SW 1271 (cell line): ENCODE measurements at regions not wholly inside any gene's neighbourhood (a gene's known extent, or its start where the extent isn't known, plus 50 kb on each side); places are given as distances from the start of the nearest gene placed in this dataset.

Source experiments
- DNase-seq, 2 experiments: peaks; one replicate each; lab custom pipeline; 2025; lab: John Stamatoyannopoulos, UW

- no peak for DNase-seq
Observed at GRCh38 chr15:81483496-81483895, 109.5 kb upstream of the TMC3 start.

- DNase-seq = no peak
Observed at GRCh38 chr15:81481346-81481745, 107.3 kb upstream of the TMC3 start.

DNA sequence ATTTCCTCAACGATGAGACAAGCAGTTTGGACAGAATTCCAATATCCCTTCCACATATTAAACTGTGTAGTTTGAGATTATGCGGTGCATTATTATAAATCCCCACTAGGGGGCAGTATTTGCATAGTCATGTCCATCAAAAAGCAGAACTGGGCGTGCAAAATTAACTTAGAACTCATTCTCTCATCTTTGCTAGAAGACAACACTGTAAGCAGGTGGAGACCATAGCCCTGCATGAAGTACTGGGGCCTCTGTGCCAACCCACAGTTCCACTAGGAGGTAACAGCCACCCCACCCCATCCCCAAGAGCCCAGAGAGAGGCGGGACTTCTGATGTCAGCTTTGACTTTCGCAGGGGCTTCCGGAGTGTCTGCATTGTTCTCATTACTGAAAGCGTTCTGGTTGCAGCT, 106.6 kb upstream of the TMC3 start:
- DNase-seq = peak in 1 of 2 experiments; percentile 65

- DNase-seq = no peak
Observed at GRCh38 chr15:81478354-81478753, 104.3 kb upstream of the TMC3 start.

GRCh38 chr15:81475926-81476325, 101.9 kb upstream of the TMC3 start:
- DNase-seq = no peak

DNA sequence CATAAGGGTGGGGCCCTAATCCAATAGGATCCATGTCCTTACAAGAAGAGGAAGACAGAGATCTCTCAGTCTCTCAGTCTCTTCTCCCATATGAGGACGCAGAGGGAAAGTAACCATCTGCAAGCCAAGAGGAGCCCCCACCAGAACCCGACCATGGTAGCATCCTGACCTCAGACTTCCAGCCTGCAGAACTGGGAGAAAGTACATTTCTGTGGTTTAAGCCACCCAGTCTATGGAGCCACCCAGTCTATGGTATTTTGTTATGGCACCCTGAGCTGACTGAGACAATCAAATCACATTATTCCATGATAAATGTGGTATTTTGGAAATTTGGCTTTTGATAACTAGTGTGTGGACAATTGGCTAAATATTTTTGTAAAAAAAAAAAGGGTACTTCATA, 101.5 kb upstream of the TMC3 start:
- no peak for DNase-seq

GRCh38 chr15:81473946-81474345, 99.9 kb upstream of the TMC3 start:
- no peak for DNase-seq

GRCh38 chr15:81473177-81473576, 99.2 kb upstream of the TMC3 start:
- DNase-seq = no peak

DNA sequence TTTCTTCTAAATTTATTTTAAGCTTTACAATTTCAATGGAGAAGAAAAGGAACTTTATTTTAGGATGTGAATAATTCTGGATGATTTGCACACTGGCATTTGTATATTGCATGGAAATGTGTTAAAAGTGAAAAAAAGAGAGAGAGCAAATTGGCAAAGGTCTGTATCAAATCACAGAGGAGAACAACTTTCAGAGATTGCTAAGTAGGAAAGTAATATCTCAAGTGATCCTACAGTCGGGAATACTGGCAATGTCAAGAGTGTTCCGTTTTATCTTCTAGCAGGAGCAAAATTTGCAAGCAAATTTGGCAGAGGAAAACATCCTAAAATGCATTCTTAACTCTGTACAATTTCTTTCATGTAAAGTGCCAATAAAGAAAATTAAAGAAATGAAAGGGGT, 97.1 kb upstream of the TMC3 start:
- no peak for DNase-seq

GRCh38 chr15:81469154-81469553, 95.1 kb upstream of the TMC3 start:
- no peak for DNase-seq

GRCh38 chr15:81466741-81467140, 92.7 kb upstream of the TMC3 start:
- DNase-seq = no peak

DNA sequence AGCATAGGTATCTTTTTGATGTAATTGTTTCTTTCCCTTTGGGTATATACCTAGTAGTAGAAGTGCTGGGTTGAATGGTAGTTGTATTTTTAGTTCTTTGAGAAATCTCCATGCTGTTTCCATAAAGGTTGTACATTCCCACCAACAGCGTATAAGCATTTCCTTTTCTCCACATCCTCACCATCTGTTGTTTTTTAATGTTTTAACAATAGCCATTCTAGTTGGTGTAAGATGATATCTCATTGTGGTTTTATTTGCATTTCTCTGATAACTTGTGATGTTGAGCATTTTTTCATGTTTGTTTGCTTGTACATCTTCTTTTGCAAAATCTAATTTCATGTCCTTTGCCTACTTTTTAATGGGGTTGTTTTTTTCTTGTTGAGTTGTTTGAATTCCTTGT, 80.0 kb upstream of the TMC3 start:
- DNase-seq = no peak

DNA sequence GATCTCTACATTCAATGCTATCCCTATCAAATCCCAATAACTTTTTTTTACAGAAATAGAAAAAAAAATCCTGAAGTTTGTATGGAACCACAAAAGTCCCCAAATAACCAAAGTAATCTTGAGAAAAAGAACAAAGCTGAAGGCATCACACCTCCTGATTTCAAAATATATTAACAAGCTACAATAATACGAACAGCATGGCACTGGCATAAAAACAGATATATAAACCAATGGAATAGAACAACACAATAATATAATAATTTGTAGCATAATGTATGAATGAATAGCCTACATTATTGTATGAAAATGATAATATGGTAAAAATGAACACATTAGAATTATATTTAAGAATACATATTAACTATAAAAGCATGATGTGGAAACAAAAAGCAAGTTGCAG, 76.7 kb upstream of the TMC3 start:
- DNase-seq = no peak

- no peak for DNase-seq
Observed at GRCh38 chr15:81449836-81450474, 75.9 kb upstream of the TMC3 start.

DNA sequence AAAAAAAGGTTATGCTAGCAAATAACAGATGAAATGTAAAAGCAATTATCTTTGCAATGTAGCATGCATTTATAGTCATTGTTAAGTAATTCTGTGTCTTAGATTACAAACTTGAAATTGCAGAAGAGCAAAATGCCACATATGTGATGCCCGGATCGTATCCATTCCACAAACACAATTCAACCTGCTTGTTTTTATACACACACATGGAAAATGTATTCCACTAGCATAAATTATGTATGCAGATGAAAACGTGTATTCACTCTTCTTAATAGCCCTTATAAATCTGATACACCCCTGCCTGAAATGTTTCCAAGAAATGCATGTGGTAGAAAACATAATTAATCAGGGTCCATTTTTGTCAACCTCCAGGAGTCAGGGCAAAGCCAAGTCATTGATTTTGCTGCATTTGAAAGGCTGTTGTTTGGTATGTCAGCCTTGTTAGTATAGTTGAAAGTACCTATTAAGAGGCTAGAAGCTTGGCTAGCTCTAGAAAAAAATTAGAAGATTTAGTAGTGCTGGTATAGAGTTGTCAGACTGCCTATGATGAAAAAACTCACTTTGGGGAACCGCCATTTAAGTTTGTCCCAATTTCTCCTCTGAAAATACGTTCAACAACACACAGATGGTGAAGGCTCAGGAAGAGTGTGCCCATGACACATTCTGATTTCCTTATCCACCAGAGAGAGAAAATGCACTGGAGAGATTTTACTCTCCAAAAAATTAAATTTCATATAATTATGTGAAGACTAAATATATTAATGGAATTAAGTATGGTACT, 69.2 kb upstream of the TMC3 start:
- DNase-seq = no peak

GRCh38 chr15:81442454-81442853, 68.4 kb upstream of the TMC3 start:
- DNase-seq = no peak

GRCh38 chr15:81434851-81435250, 60.8 kb upstream of the TMC3 start:
- no peak for DNase-seq

- DNase-seq = no peak
Observed at GRCh38 chr15:81433462-81433861, 59.4 kb upstream of the TMC3 start.

- DNase-seq = no peak
Observed at GRCh38 chr15:81432179-81432578, 58.2 kb upstream of the TMC3 start.

- DNase-seq = no peak
Observed at GRCh38 chr15:81427176-81427575, 53.2 kb upstream of the TMC3 start.

- DNase-seq = no peak
Observed at GRCh38 chr15:81425905-81426304, 51.9 kb upstream of the TMC3 start.
